Forelimb muscle (tissue), 1 donor: ENCODE measurements at regions not wholly inside any gene's neighbourhood (a gene's known extent, or its start where the extent isn't known, plus 50 kb on each side); places are given as distances from the start of the nearest gene placed in this dataset.
"Not testable (repeated sequence)": the region's sequence is repeated elsewhere in the genome, so short reads cannot be mapped to it uniquely, and the experiment has no call there.

Experiments used
- DNase-seq: peaks from one replicate; pipeline ENCODE4 v3.0.0-alpha.2; 2013; ENCODE audit warnings: low read depth

GRCh38 chr4:17010426-17011087 is 112.1 kb upstream of the LDB2 start:
- DNase-seq = no peak

- DNase-seq = no peak
These were observed 111.5 kb upstream of the LDB2 start for GRCh38 chr4:17009871-17010367.

- DNase-seq = no peak
These were observed 110.4 kb upstream of the LDB2 start for GRCh38 chr4:17008834-17009345.

- not testable (repeated sequence) for DNase-seq
These were observed 105.4 kb upstream of the LDB2 start for GRCh38 chr4:17003606-17004392.

- no peak for DNase-seq
These were observed 97.0 kb upstream of the LDB2 start for GRCh38 chr4:16995451-16995850.

GRCh38 chr4:16993956-16994840 is 95.8 kb upstream of the LDB2 start:
- DNase-seq = no peak

- DNase-seq = no peak
These were observed 94.3 kb upstream of the LDB2 start for GRCh38 chr4:16992566-16993225.

GRCh38 chr4:16991450-16991849 is 93.0 kb upstream of the LDB2 start:
- no peak for DNase-seq

GRCh38 chr4:16989371-16989770 is 90.9 kb upstream of the LDB2 start:
- no peak for DNase-seq

GRCh38 chr4:16988814-16989213 is 90.4 kb upstream of the LDB2 start:
- no peak for DNase-seq

- no peak for DNase-seq
These were observed 78.6 kb upstream of the LDB2 start for GRCh38 chr4:16977081-16977480.

GRCh38 chr4:16969696-16970135 is 71.3 kb upstream of the LDB2 start:
- no peak for DNase-seq

GRCh38 chr4:16967722-16968121 is 69.3 kb upstream of the LDB2 start:
- peak; percentile 61 for DNase-seq

GRCh38 chr4:16959305-16959704 is 60.9 kb upstream of the LDB2 start:
- no peak for DNase-seq

- no peak for DNase-seq
These were observed 54.6 kb upstream of the LDB2 start for GRCh38 chr4:16952896-16953630.

- no peak for DNase-seq
These were observed 54.0 kb upstream of the LDB2 start for GRCh38 chr4:16952462-16952871.
